ENCODE measurements at regions not wholly inside any gene's neighbourhood (a gene's known extent, or its start where the extent isn't known, plus 50 kb on each side); places are given as distances from the start of the nearest gene placed in this dataset.

GRCh38 chr11:110874437-110875030 lies 162.3 kb upstream of the ARHGAP20 start:
- H3K9me3 Mint-ChIP-seq = no peaks in the 10 kb centered on the region
- H3K27me3 Mint-ChIP-seq (ENCODE audit: low read depth) = no peaks in the 10 kb centered on the region
- H3K4me3 Mint-ChIP-seq = no peak overlapping the region
- H3K27ac Mint-ChIP-seq = no peak overlapping the region
- H3K36me3 Mint-ChIP-seq (ENCODE audit: insufficient read depth in 2 of 2) = no peaks in the 10 kb centered on the region
- H3K4me1 Mint-ChIP-seq (ENCODE audit: low read depth) = no peaks in the 10 kb centered on the region
- ATAC-seq (replicated peaks in 1 of 2) = no peak
- no peak for DNase-seq

GRCh38 chr11:110873975-110874374 lies 161.7 kb upstream of the ARHGAP20 start:
- no peaks in the 10 kb centered on the region for H3K9me3 Mint-ChIP-seq
- no peaks in the 10 kb centered on the region for H3K27me3 Mint-ChIP-seq (ENCODE audit: low read depth)
- H3K4me1 Mint-ChIP-seq (ENCODE audit: low read depth) = no peaks in the 10 kb centered on the region
- no peak for ATAC-seq (replicated peaks in 1 of 2)
- no peak overlapping the region for H3K4me3 Mint-ChIP-seq
- DNase-seq = no peak
- no peaks in the 10 kb centered on the region for H3K36me3 Mint-ChIP-seq (ENCODE audit: insufficient read depth in 2 of 2)
- no peak overlapping the region for H3K27ac Mint-ChIP-seq

- Mint-ChIP-seq H3K9me3 (no peaks in the 10 kb centered on the region), H3K27me3 (ENCODE audit: low read depth) (no peaks in the 10 kb centered on the region), H3K27ac (no peak overlapping the region), H3K4me3 (no peak overlapping the region), H3K4me1 (ENCODE audit: low read depth) (no peaks in the 10 kb centered on the region), H3K36me3 (ENCODE audit: insufficient read depth in 2 of 2) (no peaks in the 10 kb centered on the region)
- no peak for ATAC-seq (replicated peaks in 1 of 2)
- DNase-seq = no peak
Observed at GRCh38 chr11:110870816-110871522, 158.7 kb upstream of the ARHGAP20 start.

GRCh38 chr11:110867951-110868350 lies 155.7 kb upstream of the ARHGAP20 start:
- H3K9me3 Mint-ChIP-seq = no peaks in the 10 kb centered on the region
- ATAC-seq (replicated peaks in 1 of 2) (no peak), DNase-seq (no peak)
- H3K4me1 Mint-ChIP-seq (ENCODE audit: low read depth) = no peaks in the 10 kb centered on the region
- H3K27ac Mint-ChIP-seq = no peak overlapping the region
- no peaks in the 10 kb centered on the region for H3K27me3 Mint-ChIP-seq (ENCODE audit: low read depth)
- H3K36me3 Mint-ChIP-seq (ENCODE audit: insufficient read depth in 2 of 2) = no peaks in the 10 kb centered on the region
- H3K4me3 Mint-ChIP-seq = no peak overlapping the region

- Mint-ChIP-seq H3K9me3 (no peaks in the 10 kb centered on the region), H3K4me1 (ENCODE audit: low read depth) (no peaks in the 10 kb centered on the region), H3K27ac (no peak overlapping the region), H3K36me3 (ENCODE audit: insufficient read depth in 2 of 2) (no peaks in the 10 kb centered on the region), H3K4me3 (no peak overlapping the region), H3K27me3 (ENCODE audit: low read depth) (no peaks in the 10 kb centered on the region)
- DNase-seq (no peak), ATAC-seq (replicated peaks in 1 of 2) (no peak)
Observed at GRCh38 chr11:110866081-110866480, 153.8 kb upstream of the ARHGAP20 start.

- ATAC-seq (replicated peaks in 1 of 2) (no peak), DNase-seq (no peak)
- no peaks in the 10 kb centered on the region for H3K36me3 Mint-ChIP-seq (ENCODE audit: insufficient read depth in 2 of 2)
- no peaks in the 10 kb centered on the region for H3K4me1 Mint-ChIP-seq (ENCODE audit: low read depth)
- no peak overlapping the region for H3K4me3 Mint-ChIP-seq
- H3K27ac Mint-ChIP-seq = no peak overlapping the region
- H3K27me3 Mint-ChIP-seq (ENCODE audit: low read depth) = no peaks in the 10 kb centered on the region
- H3K9me3 Mint-ChIP-seq = no peaks in the 10 kb centered on the region
Observed at GRCh38 chr11:110862407-110862806, 150.2 kb upstream of the ARHGAP20 start.

GRCh38 chr11:110860461-110860860 lies 148.2 kb upstream of the ARHGAP20 start:
- Mint-ChIP-seq H3K36me3 (ENCODE audit: insufficient read depth in 2 of 2) (no peaks in the 10 kb centered on the region), H3K4me3 (no peak overlapping the region), H3K27me3 (ENCODE audit: low read depth) (no peaks in the 10 kb centered on the region), H3K27ac (no peak overlapping the region), H3K4me1 (ENCODE audit: low read depth) (no peaks in the 10 kb centered on the region), H3K9me3 (peaks cover 0 to 2% of the 10 kb centered on the region in 2 donors)
- DNase-seq (no peak), ATAC-seq (replicated peaks in 1 of 2) (no peak)

- Mint-ChIP-seq H3K4me3 (no peak overlapping the region), H3K4me1 (ENCODE audit: low read depth) (no peaks in the 10 kb centered on the region), H3K27me3 (ENCODE audit: low read depth) (no peaks in the 10 kb centered on the region), H3K27ac (no peak overlapping the region), H3K36me3 (ENCODE audit: insufficient read depth in 2 of 2) (no peaks in the 10 kb centered on the region), H3K9me3 (peaks cover 0 to 2% of the 10 kb centered on the region in 2 donors)
- ATAC-seq (replicated peaks in 1 of 2) (no peak), DNase-seq (no peak)
Observed at GRCh38 chr11:110859998-110860397, 147.8 kb upstream of the ARHGAP20 start.

GRCh38 chr11:110859240-110859840 lies 147.1 kb upstream of the ARHGAP20 start:
- Mint-ChIP-seq H3K4me1 (ENCODE audit: low read depth) (no peaks in the 10 kb centered on the region), H3K4me3 (no peak overlapping the region), H3K36me3 (ENCODE audit: insufficient read depth in 2 of 2) (no peaks in the 10 kb centered on the region), H3K27ac (no peak overlapping the region), H3K9me3 (peaks cover 0 to 2% of the 10 kb centered on the region in 2 donors), H3K27me3 (ENCODE audit: low read depth) (no peaks in the 10 kb centered on the region)
- DNase-seq (no peak), ATAC-seq (replicated peaks in 1 of 2) (no peak)

- Mint-ChIP-seq H3K36me3 (ENCODE audit: insufficient read depth in 2 of 2) (no peaks in the 10 kb centered on the region), H3K27me3 (ENCODE audit: low read depth) (no peaks in the 10 kb centered on the region), H3K27ac (no peak overlapping the region), H3K4me1 (ENCODE audit: low read depth) (no peaks in the 10 kb centered on the region), H3K9me3 (peaks cover 0 to 2% of the 10 kb centered on the region in 2 donors), H3K4me3 (no peak overlapping the region)
- no peak for DNase-seq
- no peak for ATAC-seq (replicated peaks in 1 of 2)
Observed at GRCh38 chr11:110858547-110858921, 146.3 kb upstream of the ARHGAP20 start.

- H3K9me3 Mint-ChIP-seq = peaks cover 0 to 2% of the 10 kb centered on the region in 2 donors
- H3K4me1 Mint-ChIP-seq (ENCODE audit: low read depth) = no peaks in the 10 kb centered on the region
- ATAC-seq (replicated peaks in 1 of 2) (no peak), DNase-seq (no peak)
- no peaks in the 10 kb centered on the region for H3K27me3 Mint-ChIP-seq (ENCODE audit: low read depth)
- H3K4me3 Mint-ChIP-seq = no peak overlapping the region
- no peak overlapping the region for H3K27ac Mint-ChIP-seq
- H3K36me3 Mint-ChIP-seq (ENCODE audit: insufficient read depth in 2 of 2) = no peaks in the 10 kb centered on the region
Observed at GRCh38 chr11:110857892-110858546, 145.8 kb upstream of the ARHGAP20 start.

- Mint-ChIP-seq H3K36me3 (ENCODE audit: insufficient read depth in 2 of 2) (no peaks in the 10 kb centered on the region), H3K9me3 (peaks cover 0 to 2% of the 10 kb centered on the region in 2 donors), H3K4me3 (no peak overlapping the region), H3K4me1 (ENCODE audit: low read depth) (no peaks in the 10 kb centered on the region), H3K27ac (no peak overlapping the region), H3K27me3 (ENCODE audit: low read depth) (no peaks in the 10 kb centered on the region)
- no peak for ATAC-seq (replicated peaks in 1 of 2)
- no peak for DNase-seq
Observed at GRCh38 chr11:110856996-110857812, 145.0 kb upstream of the ARHGAP20 start.

- no peaks in the 10 kb centered on the region for H3K36me3 Mint-ChIP-seq (ENCODE audit: insufficient read depth in 2 of 2)
- H3K9me3 Mint-ChIP-seq = peaks cover 0 to 2% of the 10 kb centered on the region in 2 donors
Observed at GRCh38 chr11:110856340-110856739, 144.1 kb upstream of the ARHGAP20 start.

More at GRCh38 chr11:110856340-110856739, 144.1 kb upstream of the ARHGAP20 start:
- DNase-seq (no peak), ATAC-seq (replicated peaks in 1 of 2) (no peak)
- H3K27me3 Mint-ChIP-seq (ENCODE audit: low read depth) = peaks cover 2% of the 10 kb centered on the region
- H3K27ac Mint-ChIP-seq = no peak overlapping the region
- no peak overlapping the region for H3K4me3 Mint-ChIP-seq
- H3K4me1 Mint-ChIP-seq (ENCODE audit: low read depth) = no peaks in the 10 kb centered on the region
